MCF 10A (cell line): ENCODE measurements at regions not wholly inside any gene's neighbourhood (a gene's known extent, or its start where the extent isn't known, plus 50 kb on each side); places are given as distances from the start of the nearest gene placed in this dataset.

Experiments used
- BruUV-seq: library from RNA; stranded (reverse); fragments of 400-500 nt; replicated peaks from 2 replicates; lab custom pipeline; 2021; lab: Mats Ljungman, UMichigan
- CTCF ChIA-PET: fragments of 300-600 bp; sonication (Branson Sonifier 250); formaldehyde crosslinking; extraction: SDS; loops from one replicate; lab custom pipeline; 2021; ENCODE audit warnings: antibody characterized with exemption, inconsistent platforms; lab: Yijun Ruan, JAX
- POLR2A ChIA-PET: fragments of 300-600, 350-650 bp; sonication (Branson Sonifier 250); formaldehyde crosslinking; extraction: SDS; loops from one replicate; lab custom pipeline; 2020; ENCODE audit warnings: antibody characterized with exemption, inconsistent platforms; lab: Yijun Ruan, JAX
- DNase-seq: peaks from one replicate; pipeline ENCODE4 v3.0.0-alpha.2; 2018; ENCODE audit not compliant: unreplicated experiment
- H3K27ac Mint-ChIP-seq: one replicate; pipeline ENCODE4 v1.8.0; 2022; ENCODE audit warnings: mild to moderate bottlenecking, low read depth, mixed read lengths; ENCODE audit not compliant: unreplicated experiment
- H3K27me3 Mint-ChIP-seq: one replicate; pipeline ENCODE4 v1.8.0; 2022; ENCODE audit warnings: mixed read lengths; ENCODE audit not compliant: insufficient read depth, unreplicated experiment
- H3K36me3 Mint-ChIP-seq: one replicate; pipeline ENCODE4 v1.8.0; 2022; ENCODE audit warnings: mild to moderate bottlenecking, moderate library complexity, mixed read lengths; ENCODE audit not compliant: insufficient read depth, unreplicated experiment
- H3K4me1 Mint-ChIP-seq: one replicate; pipeline ENCODE4 v1.8.0; 2022; ENCODE audit warnings: mixed read lengths; ENCODE audit not compliant: insufficient read depth, unreplicated experiment
- H3K4me3 Mint-ChIP-seq: one replicate; pipeline ENCODE4 v1.8.0; 2022; ENCODE audit warnings: mild to moderate bottlenecking, moderate library complexity, mixed read lengths; ENCODE audit not compliant: unreplicated experiment
- H3K9me3 Mint-ChIP-seq: one replicate; pipeline ENCODE4 v1.8.0; 2022; ENCODE audit warnings: mixed read lengths; ENCODE audit not compliant: unreplicated experiment
- intact Hi-C: fragments of 100-400 bp; cut with micrococcal nuclease; formaldehyde crosslinking; loops from 2 replicates; pipeline ENCODE4 v1.14.1; 2022
- TF ChIP-seq, protein P1 (sequence below): fragments of 200-600 bp; IDR thresholded peaks from one replicate; pipeline ENCODE4 v1.8.0; 2022; ENCODE audit warnings: antibody characterized with exemption, mild to moderate bottlenecking; ENCODE audit not compliant: unreplicated experiment

- Mint-ChIP-seq H3K4me3 (no peak overlapping the region), H3K4me1 (no peaks in the 10 kb centered on the region), H3K27ac (no peak overlapping the region), H3K36me3 (no peaks in the 10 kb centered on the region), H3K27me3 (no peaks in the 10 kb centered on the region), H3K9me3 (no peaks in the 10 kb centered on the region)
- TF ChIP-seq, protein P1, sequence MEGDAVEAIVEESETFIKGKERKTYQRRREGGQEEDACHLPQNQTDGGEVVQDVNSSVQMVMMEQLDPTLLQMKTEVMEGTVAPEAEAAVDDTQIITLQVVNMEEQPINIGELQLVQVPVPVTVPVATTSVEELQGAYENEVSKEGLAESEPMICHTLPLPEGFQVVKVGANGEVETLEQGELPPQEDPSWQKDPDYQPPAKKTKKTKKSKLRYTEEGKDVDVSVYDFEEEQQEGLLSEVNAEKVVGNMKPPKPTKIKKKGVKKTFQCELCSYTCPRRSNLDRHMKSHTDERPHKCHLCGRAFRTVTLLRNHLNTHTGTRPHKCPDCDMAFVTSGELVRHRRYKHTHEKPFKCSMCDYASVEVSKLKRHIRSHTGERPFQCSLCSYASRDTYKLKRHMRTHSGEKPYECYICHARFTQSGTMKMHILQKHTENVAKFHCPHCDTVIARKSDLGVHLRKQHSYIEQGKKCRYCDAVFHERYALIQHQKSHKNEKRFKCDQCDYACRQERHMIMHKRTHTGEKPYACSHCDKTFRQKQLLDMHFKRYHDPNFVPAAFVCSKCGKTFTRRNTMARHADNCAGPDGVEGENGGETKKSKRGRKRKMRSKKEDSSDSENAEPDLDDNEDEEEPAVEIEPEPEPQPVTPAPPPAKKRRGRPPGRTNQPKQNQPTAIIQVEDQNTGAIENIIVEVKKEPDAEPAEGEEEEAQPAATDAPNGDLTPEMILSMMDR, result no peak
- ChIA-PET POLR2A (no interaction called here), CTCF (interaction anchor here (0.6 kb wide), 1 partner anchor 11 kb away, joined by 3 read pairs; no protein-coding TSS in a partner anchor)
- DNase-seq, result no peak
- BruUV-seq, result no TSS peak
- intact Hi-C loops, result no loop called here
Measured at GRCh38 chr9:104329245-104329644, 174.8 kb upstream of the OR13F1 start.

DNA sequence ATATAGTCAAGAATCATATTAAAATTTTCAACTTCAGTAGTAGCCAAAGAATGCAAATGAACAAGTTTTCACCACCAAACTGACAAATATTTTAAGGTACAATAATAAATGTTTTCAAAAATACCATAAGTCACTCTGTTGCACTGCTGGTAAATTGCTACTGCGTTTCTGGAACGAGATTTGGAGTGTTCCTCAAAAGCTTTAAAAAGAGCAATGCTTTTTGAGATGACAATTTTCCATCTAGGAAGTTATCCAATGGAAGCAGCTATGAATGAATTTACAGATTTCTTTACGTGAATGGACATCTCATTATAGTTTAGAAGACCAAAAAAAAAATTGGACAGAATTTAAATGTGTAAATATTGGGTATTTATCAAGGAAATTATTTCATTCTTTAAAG is 173.2 kb upstream of the OR13F1 start:
- ChIA-PET POLR2A (no interaction called here), CTCF (interaction anchor here (0.7 kb wide), 1 partner anchor 22 kb away, joined by 4 read pairs; no protein-coding TSS in a partner anchor)
- TF ChIP-seq, protein P1, result no peak
- Mint-ChIP-seq H3K27me3 (no peaks in the 10 kb centered on the region), H3K4me3 (no peak overlapping the region), H3K27ac (no peak overlapping the region), H3K4me1 (no peaks in the 10 kb centered on the region), H3K36me3 (no peaks in the 10 kb centered on the region), H3K9me3 (peaks cover 9% of the 10 kb centered on the region)
- BruUV-seq, result no TSS peak
- no peak for DNase-seq
- intact Hi-C loops, result no loop called here

DNA sequence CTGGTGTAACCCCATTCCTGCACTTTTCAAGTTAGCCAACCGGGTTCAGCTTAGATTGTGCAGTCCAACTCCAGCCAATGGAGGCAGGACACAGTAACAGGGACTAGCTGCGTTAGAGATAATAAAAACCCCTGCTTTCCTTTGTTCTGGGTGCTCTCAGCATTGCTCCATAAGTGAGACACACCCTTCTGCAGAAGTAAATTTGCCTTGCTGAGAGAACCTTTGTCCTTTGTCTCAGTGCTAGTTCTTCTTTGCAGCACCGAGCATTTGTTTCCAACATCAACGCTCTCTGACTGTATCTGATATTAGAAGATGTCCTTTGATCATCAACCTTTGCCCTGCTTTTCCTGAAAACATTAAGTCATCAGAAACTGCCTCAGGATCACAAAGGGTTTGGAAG is 169.5 kb upstream of the OR13F1 start:
- no peaks in the 10 kb centered on the region for H3K4me1 Mint-ChIP-seq
- no peak overlapping the region for H3K27ac Mint-ChIP-seq
- no peaks in the 10 kb centered on the region for H3K27me3 Mint-ChIP-seq
- DNase-seq, result no peak
- no TSS peak for BruUV-seq
- no peak overlapping the region for H3K4me3 Mint-ChIP-seq
- no peaks in the 10 kb centered on the region for H3K36me3 Mint-ChIP-seq
- POLR2A ChIA-PET, result interaction anchor here (0.6 kb wide), 1 partner anchor 15 kb away, joined by 3 read pairs; no protein-coding TSS in a partner anchor
- TF ChIP-seq, protein P1, result no peak
- intact Hi-C loops, result no loop called here
- CTCF ChIA-PET, result no interaction called here
- peaks cover 9% of the 10 kb centered on the region for H3K9me3 Mint-ChIP-seq

DNA sequence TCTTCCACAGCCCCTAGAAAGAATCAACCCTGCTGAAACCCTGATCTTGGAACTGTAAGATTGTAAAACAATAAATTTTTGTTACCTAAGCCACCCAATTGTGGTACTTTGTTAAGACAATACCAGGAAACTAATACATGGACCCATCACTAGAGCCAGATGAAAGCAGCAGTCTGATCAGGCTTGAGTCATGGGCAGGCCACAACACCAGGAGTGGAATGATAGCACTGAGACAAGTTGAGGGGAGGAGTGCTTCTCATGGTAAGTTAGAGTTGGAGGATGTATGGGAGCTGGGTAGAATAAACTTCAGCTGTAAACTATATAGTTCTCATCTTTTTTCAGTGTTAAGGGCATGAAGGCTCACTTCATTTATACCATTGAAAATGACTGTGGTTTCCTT is 164.4 kb upstream of the OR13F1 start:
- TF ChIP-seq, protein P1, result no peak
- Mint-ChIP-seq H3K4me3 (no peak overlapping the region), H3K36me3 (no peaks in the 10 kb centered on the region), H3K9me3 (peaks cover 9% of the 10 kb centered on the region), H3K27me3 (no peaks in the 10 kb centered on the region), H3K4me1 (no peaks in the 10 kb centered on the region), H3K27ac (no peak overlapping the region)
- CTCF ChIA-PET, result no interaction called here
- POLR2A ChIA-PET, result no interaction called here
- no peak for DNase-seq
- BruUV-seq, result no TSS peak
- intact Hi-C loops, result no loop called here
